ENCODE measurements at regions not wholly inside any gene's neighbourhood (a gene's known extent, or its start where the extent isn't known, plus 50 kb on each side); places are given as distances from the start of the nearest gene placed in this dataset.
"Not testable (repeated sequence)": the region's sequence is repeated elsewhere in the genome, so short reads cannot be mapped to it uniquely, and the experiment has no call there.

GRCh38 chr7:66505531-66506451 lies 122.9 kb upstream of the KCTD7 start:
- H2AFZ ChIP-seq (ENCODE audit: low read depth, low read length), result peak overlapping the region; percentile 84
- no peaks in the 10 kb centered on the region for H4K20me1 ChIP-seq (replicated peaks; ENCODE audit: control insufficient read depth, extremely low read depth, insufficient read depth, low read length)
- no peak overlapping the region for H3K27ac ChIP-seq (ENCODE audit: insufficient read depth, low read depth, low read length)
- no peaks in the 10 kb centered on the region for H3K9me3 ChIP-seq (replicated peaks; ENCODE audit: control insufficient read depth, insufficient read depth, low read length)
- no peaks in the 10 kb centered on the region for H3K4me1 ChIP-seq (ENCODE audit: control insufficient read depth, extremely low read depth, insufficient read depth, low read length)
- DNase-seq (ENCODE audit: low read depth, low spot score) (peak; percentile 17), FAIRE-seq (no peak)
- POLR2A ChIA-PET, result no interaction called here
- BruUV-seq (replicated peaks), result no TSS peak
- dilution Hi-C loops (cut with MboI; ENCODE audit: extremely low pct_ligation_motif_present, low sequenced_read_pairs) (no loop called here), intact Hi-C loops (cut with micrococcal nuclease) (no loop called here)
- no peaks in the 10 kb centered on the region for H3K79me2 ChIP-seq (ENCODE audit: control insufficient read depth, insufficient read depth, low read length)
- TF ChIP-seq EZH2 (IDR thresholded peaks at IDR 0.05; ENCODE audit: borderline replicate concordance, low read depth, low read length, severe bottlenecking) (no peak), JUN (IDR thresholded peaks at IDR 0.05; ENCODE audit: borderline replicate concordance, insufficient read depth, insufficient read length, low read depth) (no peak), MAX (IDR thresholded peaks at IDR 0.05; ENCODE audit: insufficient read depth, insufficient read length) (no peak), FOS (IDR thresholded peaks at IDR 0.05; ENCODE audit: borderline replicate concordance, insufficient read depth, low read length) (no peak), MYC (IDR thresholded peaks at IDR 0.05; ENCODE audit: low read depth, low read length) (no peak), POLR2A (IDR thresholded peaks at IDR 0.05; ENCODE audit: low read depth, low read length) (no peak), GATA2 (IDR thresholded peaks at IDR 0.05; ENCODE audit: insufficient read depth, insufficient read length, low read depth, low read length) (no peak), POLR2AphosphoS5 (IDR thresholded peaks at IDR 0.05; ENCODE audit: insufficient read depth, low read depth, low read length) (no peak)
- TF ChIP-seq, protein P1, sequence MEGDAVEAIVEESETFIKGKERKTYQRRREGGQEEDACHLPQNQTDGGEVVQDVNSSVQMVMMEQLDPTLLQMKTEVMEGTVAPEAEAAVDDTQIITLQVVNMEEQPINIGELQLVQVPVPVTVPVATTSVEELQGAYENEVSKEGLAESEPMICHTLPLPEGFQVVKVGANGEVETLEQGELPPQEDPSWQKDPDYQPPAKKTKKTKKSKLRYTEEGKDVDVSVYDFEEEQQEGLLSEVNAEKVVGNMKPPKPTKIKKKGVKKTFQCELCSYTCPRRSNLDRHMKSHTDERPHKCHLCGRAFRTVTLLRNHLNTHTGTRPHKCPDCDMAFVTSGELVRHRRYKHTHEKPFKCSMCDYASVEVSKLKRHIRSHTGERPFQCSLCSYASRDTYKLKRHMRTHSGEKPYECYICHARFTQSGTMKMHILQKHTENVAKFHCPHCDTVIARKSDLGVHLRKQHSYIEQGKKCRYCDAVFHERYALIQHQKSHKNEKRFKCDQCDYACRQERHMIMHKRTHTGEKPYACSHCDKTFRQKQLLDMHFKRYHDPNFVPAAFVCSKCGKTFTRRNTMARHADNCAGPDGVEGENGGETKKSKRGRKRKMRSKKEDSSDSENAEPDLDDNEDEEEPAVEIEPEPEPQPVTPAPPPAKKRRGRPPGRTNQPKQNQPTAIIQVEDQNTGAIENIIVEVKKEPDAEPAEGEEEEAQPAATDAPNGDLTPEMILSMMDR (IDR thresholded peaks at IDR 0.05; ENCODE audit: extremely low read depth in 1 of 2, insufficient read depth in 1 of 2, low read depth in 1 of 2, low read length in 2 of 2), result no peak
- CTCF ChIA-PET, result interaction anchor here (0.6 to 1.5 kb wide), 4 partner anchors 12 to 475 kb away, joined by 3 to 4 read pairs (median 4); no protein-coding TSS in a partner anchor
- H3K4me2 ChIP-seq (ENCODE audit: insufficient read depth, low read length), result peak overlapping the region; percentile 29
- no peak overlapping the region for H3K9ac ChIP-seq (replicated peaks; ENCODE audit: extremely low read depth, insufficient read depth, low read length)
- H3K4me3 ChIP-seq (replicated peaks in 1 of 3; ENCODE audit: insufficient read depth in 1 of 3, low read depth in 1 of 3, low read length in 3 of 3), result peak overlapping the region in 1 of 3 experiments; percentile 26
- peaks cover 0 to 3% of the 10 kb centered on the region in 2 experiments for H3K27me3 ChIP-seq (ENCODE audit: control insufficient read depth in 2 of 2, insufficient read depth in 2 of 2, low read length in 2 of 2)
- H3K36me3 ChIP-seq (ENCODE audit: control insufficient read depth in 2 of 2, extremely low read depth in 1 of 2, insufficient read depth in 2 of 2, low read length in 2 of 2), result no peaks in the 10 kb centered on the region
- no peaks in the 10 kb centered on the region for H3K9me1 ChIP-seq (replicated peaks; ENCODE audit: control insufficient read depth, extremely low read depth, insufficient read depth, low read length)

GRCh38 chr7:66506703-66507102 lies 122.0 kb upstream of the KCTD7 start:
- FAIRE-seq; H3K4me3 ChIP-seq (replicated peaks in 1 of 3; ENCODE audit: insufficient read depth in 1 of 3, low read depth in 1 of 3, low read length in 3 of 3); H3K36me3 ChIP-seq (ENCODE audit: control insufficient read depth in 2 of 2, extremely low read depth in 1 of 2, insufficient read depth in 2 of 2, low read length in 2 of 2); H3K27ac ChIP-seq (ENCODE audit: insufficient read depth, low read depth, low read length); H3K27me3 ChIP-seq (ENCODE audit: control insufficient read depth in 2 of 2, insufficient read depth in 2 of 2, low read length in 2 of 2); H3K9ac ChIP-seq (replicated peaks; ENCODE audit: extremely low read depth, insufficient read depth, low read length); H3K9me1 ChIP-seq (replicated peaks; ENCODE audit: control insufficient read depth, extremely low read depth, insufficient read depth, low read length); H3K79me2 ChIP-seq (ENCODE audit: control insufficient read depth, insufficient read depth, low read length); H3K4me2 ChIP-seq (ENCODE audit: insufficient read depth, low read length); BruUV-seq (replicated peaks); DNase-seq (ENCODE audit: low read depth, low spot score); intact Hi-C loops (cut with micrococcal nuclease); H3K4me1 ChIP-seq (ENCODE audit: control insufficient read depth, extremely low read depth, insufficient read depth, low read length); POLR2A ChIA-PET; H2AFZ ChIP-seq (ENCODE audit: low read depth, low read length); dilution Hi-C loops (cut with MboI; ENCODE audit: extremely low pct_ligation_motif_present, low sequenced_read_pairs); H4K20me1 ChIP-seq (replicated peaks; ENCODE audit: control insufficient read depth, extremely low read depth, insufficient read depth, low read length); H3K9me3 ChIP-seq (replicated peaks; ENCODE audit: control insufficient read depth, insufficient read depth, low read length): not testable (repeated sequence)
- CTCF ChIA-PET, result interaction anchor here (0.9 to 1.5 kb wide), 3 partner anchors 13 to 476 kb away, joined by 3 to 4 read pairs (median 3); no protein-coding TSS in a partner anchor
